Endodermal cell (in vitro differentiated cells): ENCODE measurements at regions not wholly inside any gene's neighbourhood (a gene's known extent, or its start where the extent isn't known, plus 50 kb on each side); places are given as distances from the start of the nearest gene placed in this dataset.

ENCODE experiments used
- DNase-seq: peaks from one replicate; pipeline ENCODE4 v3.0.0-alpha.2; 2017
- H3K27ac ChIP-seq: 2 replicates; pipeline ENCODE4 v1.5.1; 2013; ENCODE audit warnings: mild to moderate bottlenecking, low read depth, low read length, moderate library complexity
- H3K27me3 ChIP-seq: 2 replicates; pipeline ENCODE4 v1.6.1; 2013; ENCODE audit warnings: mild to moderate bottlenecking, low read length, moderate library complexity; ENCODE audit not compliant: insufficient read depth, control insufficient read depth, poor library complexity, severe bottlenecking
- H3K36me3 ChIP-seq: 2 replicates; pipeline ENCODE4 v1.7.0; 2013; ENCODE audit warnings: mild to moderate bottlenecking, low read length, moderate library complexity; ENCODE audit not compliant: control insufficient read depth, insufficient read depth
- H3K4me1 ChIP-seq: one replicate; pipeline ENCODE4 v1.7.0; 2013; ENCODE audit warnings: low read length; ENCODE audit not compliant: control insufficient read depth, insufficient read depth
- H3K4me3 ChIP-seq: 2 replicates; pipeline ENCODE4 v1.5.1; 2013; ENCODE audit warnings: mild to moderate bottlenecking, low read length, moderate library complexity
- H3K9ac ChIP-seq: 2 replicates; pipeline ENCODE4 v1.6.1; 2013; ENCODE audit warnings: mild to moderate bottlenecking, low read length, moderate library complexity; ENCODE audit not compliant: poor library complexity, severe bottlenecking; ENCODE audit errors: extremely low read depth
- H3K9me3 ChIP-seq: 2 replicates; pipeline ENCODE4 v1.6.1; 2013; ENCODE audit warnings: mild to moderate bottlenecking, low read length, moderate library complexity; ENCODE audit not compliant: control insufficient read depth
- H3K27ac Mint-ChIP-seq: 2 replicates; pipeline ENCODE4 v1.8.0; 2020; ENCODE audit warnings: mixed read lengths
- H3K27me3 Mint-ChIP-seq: 2 replicates; pipeline ENCODE4 v1.8.0; 2021; ENCODE audit warnings: mild to moderate bottlenecking, mixed read lengths; ENCODE audit not compliant: insufficient read depth
- H3K36me3 Mint-ChIP-seq: 2 replicates; pipeline ENCODE4 v1.8.0; 2020; ENCODE audit warnings: low read depth, mixed read lengths
- H3K4me1 Mint-ChIP-seq: 2 replicates; pipeline ENCODE4 v1.8.0; 2020; ENCODE audit warnings: mixed read lengths
- H3K4me3 Mint-ChIP-seq: 2 replicates; pipeline ENCODE4 v1.8.0; 2020; ENCODE audit warnings: mild to moderate bottlenecking, moderate library complexity, mixed read lengths
- H3K9me3 Mint-ChIP-seq: 2 replicates; pipeline ENCODE4 v1.8.0; 2020; ENCODE audit warnings: mild to moderate bottlenecking, mixed read lengths
- WGBS, 2 experiments: methylation state at CpG; one replicate each; pipeline versions ENCODE4 v1.1.5 to v1.1.7; 2013; ENCODE audit warnings: missing lambda C conversion rate in 2 of 2, mixed read lengths in 1 of 2; ENCODE audit not compliant: insufficient coverage in 1 of 2, insufficient read length in 1 of 2; 5-methylcytosine and 5-hydroxymethylcytosine counted together
- TF ChIP-seq, protein P1 (sequence below): fragments of 200-600 bp; sonication (generic); conservative IDR thresholded peaks from 2 replicates; pipeline ENCODE4 v1.5.0; 2021; ENCODE audit warnings: antibody characterized with exemption, mild to moderate bottlenecking

DNA sequence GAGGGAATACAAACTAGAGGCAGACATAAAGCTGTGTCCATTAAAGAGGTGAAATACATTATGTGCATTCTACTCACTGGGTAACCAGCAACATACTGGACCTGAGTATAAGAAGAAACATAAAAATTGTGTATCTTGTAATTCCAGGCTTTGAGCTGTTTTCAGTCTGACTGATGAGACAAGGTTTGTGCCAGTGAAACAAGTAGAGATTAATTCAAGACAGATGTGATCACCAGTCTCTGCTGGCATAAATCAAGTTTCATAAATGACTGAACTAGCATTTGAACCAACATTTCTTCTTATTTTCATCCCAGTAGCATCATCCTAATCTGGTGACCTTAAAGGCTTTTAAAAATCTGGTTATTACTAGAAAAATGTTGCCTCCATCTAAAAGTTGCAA, 108.8 kb upstream of the RPL38 start:
- Histone ChIP-seq H3K4me1 (no peaks in the 10 kb centered on the region), H3K36me3 (no peaks in the 10 kb centered on the region), H3K27me3 (no peaks in the 10 kb centered on the region), H3K9ac (no peak overlapping the region), H3K9me3 (peaks cover 26% of the 10 kb centered on the region), H3K4me3 (no peak overlapping the region), H3K27ac (no peak overlapping the region)
- no peak overlapping the region for H3K4me3 Mint-ChIP-seq
- H3K4me1 Mint-ChIP-seq: peaks cover 2% of the 10 kb centered on the region
- H3K36me3 Mint-ChIP-seq: peaks cover 2% of the 10 kb centered on the region
- H3K27ac Mint-ChIP-seq: no peak overlapping the region
- TF ChIP-seq, protein P1, sequence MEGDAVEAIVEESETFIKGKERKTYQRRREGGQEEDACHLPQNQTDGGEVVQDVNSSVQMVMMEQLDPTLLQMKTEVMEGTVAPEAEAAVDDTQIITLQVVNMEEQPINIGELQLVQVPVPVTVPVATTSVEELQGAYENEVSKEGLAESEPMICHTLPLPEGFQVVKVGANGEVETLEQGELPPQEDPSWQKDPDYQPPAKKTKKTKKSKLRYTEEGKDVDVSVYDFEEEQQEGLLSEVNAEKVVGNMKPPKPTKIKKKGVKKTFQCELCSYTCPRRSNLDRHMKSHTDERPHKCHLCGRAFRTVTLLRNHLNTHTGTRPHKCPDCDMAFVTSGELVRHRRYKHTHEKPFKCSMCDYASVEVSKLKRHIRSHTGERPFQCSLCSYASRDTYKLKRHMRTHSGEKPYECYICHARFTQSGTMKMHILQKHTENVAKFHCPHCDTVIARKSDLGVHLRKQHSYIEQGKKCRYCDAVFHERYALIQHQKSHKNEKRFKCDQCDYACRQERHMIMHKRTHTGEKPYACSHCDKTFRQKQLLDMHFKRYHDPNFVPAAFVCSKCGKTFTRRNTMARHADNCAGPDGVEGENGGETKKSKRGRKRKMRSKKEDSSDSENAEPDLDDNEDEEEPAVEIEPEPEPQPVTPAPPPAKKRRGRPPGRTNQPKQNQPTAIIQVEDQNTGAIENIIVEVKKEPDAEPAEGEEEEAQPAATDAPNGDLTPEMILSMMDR: no peak
- peaks cover 31% of the 10 kb centered on the region for H3K9me3 Mint-ChIP-seq
- no peak for DNase-seq
- peaks cover 2% of the 10 kb centered on the region for H3K27me3 Mint-ChIP-seq

DNA sequence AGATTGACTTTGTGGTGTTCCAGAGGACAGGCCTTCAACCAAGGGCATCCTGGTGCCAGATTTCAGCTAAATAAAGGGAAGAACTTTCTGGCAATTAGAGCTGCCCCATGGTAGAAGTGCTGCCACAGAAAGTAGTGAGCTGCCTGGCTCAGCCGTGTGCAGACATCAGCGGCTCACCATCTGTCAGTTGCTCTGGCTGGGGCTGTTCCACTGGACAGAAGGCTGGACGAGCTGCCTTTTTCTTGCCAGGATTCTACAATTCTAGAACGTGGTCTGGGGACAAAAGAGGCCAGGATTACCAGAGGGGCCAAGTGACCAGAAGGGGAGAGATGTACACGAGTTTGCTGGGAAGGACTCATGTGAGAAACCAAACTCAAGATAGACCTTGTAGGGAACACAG, 107.0 kb upstream of the RPL38 start:
- H3K9ac ChIP-seq: no peak overlapping the region
- Mint-ChIP-seq H3K4me1 (peaks cover 7% of the 10 kb centered on the region), H3K27ac (no peak overlapping the region), H3K9me3 (peaks cover 22% of the 10 kb centered on the region), H3K36me3 (peaks cover 2% of the 10 kb centered on the region), H3K27me3 (peaks cover 2% of the 10 kb centered on the region), H3K4me3 (no peak overlapping the region)
- no peak for DNase-seq
- H3K4me1 ChIP-seq: no peaks in the 10 kb centered on the region
- TF ChIP-seq, protein P1: no peak
- H3K9me3 ChIP-seq: peaks cover 16% of the 10 kb centered on the region
- H3K27ac ChIP-seq: no peak overlapping the region
- H3K27me3 ChIP-seq: no peaks in the 10 kb centered on the region
- 87 to 93% methylated on average over 5 of the region's 5 CpGs for WGBS, 2 experiments
- no peak overlapping the region for H3K4me3 ChIP-seq
- no peaks in the 10 kb centered on the region for H3K36me3 ChIP-seq

DNA sequence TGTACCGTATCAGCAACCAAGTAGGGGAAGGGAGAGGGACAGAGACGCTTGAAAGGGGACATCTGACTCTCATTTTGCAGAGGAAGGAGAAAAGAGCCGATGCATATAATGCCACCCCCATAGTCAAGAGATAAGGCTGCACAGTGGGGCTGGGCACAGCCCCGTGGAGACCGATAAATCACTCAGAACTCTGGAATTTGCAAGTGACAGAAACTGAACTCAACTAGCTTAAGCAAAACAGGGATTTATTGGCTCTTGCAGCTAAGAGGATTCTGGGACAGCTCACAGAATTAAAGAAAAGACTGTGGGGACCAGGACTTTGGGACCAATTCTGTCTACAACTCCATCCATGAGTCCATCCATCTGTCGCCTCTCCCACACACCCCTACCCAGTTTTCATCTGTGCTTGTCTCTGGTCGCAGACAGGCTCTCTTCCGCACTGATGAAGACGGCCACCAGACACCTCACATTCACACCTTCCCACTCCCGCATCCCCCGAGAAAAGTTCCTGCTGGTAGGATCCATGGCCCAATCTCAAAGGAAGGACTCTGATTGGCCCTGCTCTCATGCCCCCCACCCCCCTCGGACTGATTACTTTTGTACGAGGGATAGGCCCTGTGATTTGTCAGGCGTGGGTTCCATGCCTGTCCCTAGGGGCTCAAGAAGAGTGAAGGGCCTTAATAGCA, 105.9 kb upstream of the RPL38 start:
- Mint-ChIP-seq H3K27ac (no peak overlapping the region), H3K27me3 (peaks cover 4% of the 10 kb centered on the region), H3K36me3 (no peaks in the 10 kb centered on the region), H3K9me3 (peaks cover 13% of the 10 kb centered on the region), H3K4me3 (no peak overlapping the region), H3K4me1 (peaks cover 7% of the 10 kb centered on the region)
- 86 to 88% methylated on average over 11 to 14 of the region's 14 CpGs for WGBS, 2 experiments
- TF ChIP-seq, protein P1: no peak
- Histone ChIP-seq H3K27me3 (no peaks in the 10 kb centered on the region), H3K9ac (no peak overlapping the region), H3K4me1 (no peaks in the 10 kb centered on the region), H3K9me3 (peaks cover 9% of the 10 kb centered on the region), H3K27ac (no peak overlapping the region), H3K4me3 (no peak overlapping the region), H3K36me3 (no peaks in the 10 kb centered on the region)
- no peak for DNase-seq
